Activated effector memory CD4-positive, alpha-beta T cell treated with Interleukin-2 at 50 U/mL for 16 hours (primary cell): ENCODE measurements at regions not wholly inside any gene's neighbourhood (a gene's known extent, or its start where the extent isn't known, plus 50 kb on each side); places are given as distances from the start of the nearest gene placed in this dataset.
"Not testable (repeated sequence)": the region's sequence is repeated elsewhere in the genome, so short reads cannot be mapped to it uniquely, and the experiment has no call there.

Source experiments
- DNase-seq: peaks from one replicate; pipeline ENCODE4 v3.0.0-alpha.2; 2020

GRCh38 chr5:118603278-118603677 lies 385.1 kb downstream of the DTWD2 start:
- no peak for DNase-seq

GRCh38 chr5:118598311-118598710 lies 390.0 kb downstream of the DTWD2 start:
- no peak for DNase-seq

- DNase-seq = no peak
Measured at GRCh38 chr5:118597543-118597942, 390.8 kb downstream of the DTWD2 start.

GRCh38 chr5:118596255-118596654 lies 392.1 kb downstream of the DTWD2 start:
- no peak for DNase-seq

- DNase-seq = no peak
Measured at GRCh38 chr5:118593003-118593328, 395.4 kb downstream of the DTWD2 start.

GRCh38 chr5:118592229-118593002 lies 395.9 kb downstream of the DTWD2 start:
- DNase-seq = no peak

GRCh38 chr5:118590806-118591205 lies 397.5 kb downstream of the DTWD2 start:
- no peak for DNase-seq

GRCh38 chr5:118580949-118581348 lies 407.4 kb downstream of the DTWD2 start:
- no peak for DNase-seq

GRCh38 chr5:118578093-118578492 lies 410.3 kb downstream of the DTWD2 start:
- DNase-seq = no peak

- DNase-seq = no peak
Measured at GRCh38 chr5:118577621-118578020, 410.7 kb downstream of the DTWD2 start.

- DNase-seq = not testable (repeated sequence)
Measured at GRCh38 chr5:118570276-118570675, 418.1 kb downstream of the DTWD2 start.

- DNase-seq = not testable (repeated sequence)
Measured at GRCh38 chr5:118569596-118569995, 418.8 kb downstream of the DTWD2 start.

GRCh38 chr5:118565335-118565971 lies 422.9 kb downstream of the DTWD2 start:
- no peak for DNase-seq

- no peak for DNase-seq
Measured at GRCh38 chr5:118561971-118562370, 426.4 kb downstream of the DTWD2 start.

- no peak for DNase-seq
Measured at GRCh38 chr5:118561235-118561634, 427.1 kb downstream of the DTWD2 start.

GRCh38 chr5:118558871-118559270 lies 429.5 kb downstream of the DTWD2 start:
- no peak for DNase-seq

- no peak for DNase-seq
Measured at GRCh38 chr5:118557251-118557661, 431.1 kb downstream of the DTWD2 start.

GRCh38 chr5:118556792-118557191 lies 431.6 kb downstream of the DTWD2 start:
- DNase-seq = no peak

- DNase-seq = no peak
Measured at GRCh38 chr5:118555727-118556126, 432.6 kb downstream of the DTWD2 start.

GRCh38 chr5:118554981-118555380 lies 433.4 kb downstream of the DTWD2 start:
- no peak for DNase-seq

- no peak for DNase-seq
Measured at GRCh38 chr5:118554241-118554640, 434.1 kb downstream of the DTWD2 start.

- no peak for DNase-seq
Measured at GRCh38 chr5:118553662-118554061, 434.7 kb downstream of the DTWD2 start.

GRCh38 chr5:118552731-118553360 lies 435.5 kb downstream of the DTWD2 start:
- DNase-seq = no peak

GRCh38 chr5:118552146-118552545 lies 436.2 kb downstream of the DTWD2 start:
- no peak for DNase-seq
